ENCODE measurements at regions not wholly inside any gene's neighbourhood (a gene's known extent, or its start where the extent isn't known, plus 50 kb on each side); places are given as distances from the start of the nearest gene placed in this dataset.

GRCh38 chr3:54053211-54053610 lies 69.1 kb upstream of the CACNA2D3 start:
- TF ChIP-seq CTCF (IDR thresholded peaks at IDR 0.05) (no peak), POLR2A (IDR thresholded peaks at IDR 0.05) (no peak)

Measured in breast epithelium (tissue), 3 donors.